ENCODE measurements at regions not wholly inside any gene's neighbourhood (a gene's known extent, or its start where the extent isn't known, plus 50 kb on each side); places are given as distances from the start of the nearest gene placed in this dataset.

DNA sequence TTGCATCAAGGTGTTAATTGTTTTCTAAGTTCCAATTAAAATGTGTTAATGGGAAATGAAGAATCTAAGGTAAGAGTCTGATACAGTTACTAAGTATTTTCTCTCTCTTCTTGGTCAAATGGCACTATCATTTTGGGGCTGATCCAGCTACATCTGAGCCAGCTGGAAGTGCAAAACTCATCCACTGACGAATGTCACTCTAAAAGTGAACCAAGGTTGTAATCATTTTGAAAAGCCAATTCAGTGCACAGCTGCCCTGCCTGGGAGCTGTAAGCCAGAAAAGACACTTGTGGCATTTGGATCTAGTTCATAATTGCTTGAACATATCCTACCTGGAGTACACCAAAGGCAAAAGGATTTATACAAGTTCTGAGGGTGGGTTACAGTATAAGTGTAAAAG, 1011.3 kb downstream of the AACS start:
- CTCF ChIA-PET (ENCODE audit: unreplicated experiment), result no interaction called here
- POLR2A ChIA-PET, result no interaction called here
- H3K4me2 ChIP-seq (ENCODE audit: low read length), result no peak overlapping the region
- H4K20me1 ChIP-seq (ENCODE audit: insufficient read depth, low read length), result no peaks in the 10 kb centered on the region
- intact Hi-C loops (cut with micrococcal nuclease; ENCODE audit: unreplicated experiment), result loop anchor here (10.0 kb wide), 1 partner anchor 1308 kb away; no protein-coding TSS in a partner anchor
- no peaks in the 10 kb centered on the region for H3K36me3 ChIP-seq (ENCODE audit: insufficient read depth, low read length)
- BruUV-seq (replicated peaks), result no TSS peak
- no peak for DNase-seq (ENCODE audit: low spot score)
- H3K9me2 ChIP-seq (ENCODE audit: insufficient read depth, low read length), result no peaks in the 10 kb centered on the region
- no peak overlapping the region for H2AFZ ChIP-seq (ENCODE audit: low read length)
- H3K79me2 ChIP-seq (ENCODE audit: insufficient read depth, low read depth, low read length), result no peaks in the 10 kb centered on the region
- no peaks in the 10 kb centered on the region for H3K4me1 ChIP-seq (ENCODE audit: insufficient read depth, low read length, poor library complexity, severe bottlenecking)
- no peak overlapping the region for H3K4me3 ChIP-seq (ENCODE audit: low read depth, low read length, poor library complexity, severe bottlenecking)
- no peak overlapping the region for H3K27ac ChIP-seq (ENCODE audit: low read depth, low read length, poor library complexity, severe bottlenecking)
- TF ChIP-seq EZH2phosphoT487 (IDR thresholded peaks at IDR 0.05; ENCODE audit: borderline replicate concordance, low read depth, low read length), result no peak
- TF ChIP-seq, protein P1, sequence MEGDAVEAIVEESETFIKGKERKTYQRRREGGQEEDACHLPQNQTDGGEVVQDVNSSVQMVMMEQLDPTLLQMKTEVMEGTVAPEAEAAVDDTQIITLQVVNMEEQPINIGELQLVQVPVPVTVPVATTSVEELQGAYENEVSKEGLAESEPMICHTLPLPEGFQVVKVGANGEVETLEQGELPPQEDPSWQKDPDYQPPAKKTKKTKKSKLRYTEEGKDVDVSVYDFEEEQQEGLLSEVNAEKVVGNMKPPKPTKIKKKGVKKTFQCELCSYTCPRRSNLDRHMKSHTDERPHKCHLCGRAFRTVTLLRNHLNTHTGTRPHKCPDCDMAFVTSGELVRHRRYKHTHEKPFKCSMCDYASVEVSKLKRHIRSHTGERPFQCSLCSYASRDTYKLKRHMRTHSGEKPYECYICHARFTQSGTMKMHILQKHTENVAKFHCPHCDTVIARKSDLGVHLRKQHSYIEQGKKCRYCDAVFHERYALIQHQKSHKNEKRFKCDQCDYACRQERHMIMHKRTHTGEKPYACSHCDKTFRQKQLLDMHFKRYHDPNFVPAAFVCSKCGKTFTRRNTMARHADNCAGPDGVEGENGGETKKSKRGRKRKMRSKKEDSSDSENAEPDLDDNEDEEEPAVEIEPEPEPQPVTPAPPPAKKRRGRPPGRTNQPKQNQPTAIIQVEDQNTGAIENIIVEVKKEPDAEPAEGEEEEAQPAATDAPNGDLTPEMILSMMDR (conservative IDR thresholded peaks at IDR 0.05; ENCODE audit: low read length), result no peak
- no peaks in the 10 kb centered on the region for H3K9me3 ChIP-seq (ENCODE audit: low read length)

DNA sequence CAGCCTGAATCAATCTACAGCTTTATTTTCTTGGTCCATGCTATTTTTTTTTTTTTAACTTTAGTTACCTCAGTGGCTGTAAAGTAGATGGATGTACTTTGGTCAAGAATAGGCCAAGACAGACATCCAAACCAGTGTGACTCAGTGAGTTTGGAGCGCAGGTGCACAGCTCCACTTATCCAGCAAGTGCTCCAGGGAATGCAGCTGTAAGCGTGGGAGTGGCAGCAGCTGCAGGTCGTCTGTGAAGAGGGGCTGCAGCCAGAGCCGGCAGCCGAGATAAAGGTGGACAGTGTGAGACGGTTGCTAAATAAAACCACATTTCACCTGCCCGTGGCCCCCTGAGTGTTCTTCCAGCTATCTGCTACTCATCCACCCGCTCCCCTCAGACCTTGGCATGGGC, 1018.7 kb downstream of the AACS start:
- TF ChIP-seq, protein P1 (conservative IDR thresholded peaks at IDR 0.05; ENCODE audit: low read length), result no peak
- intact Hi-C loops (cut with micrococcal nuclease; ENCODE audit: unreplicated experiment), result no loop called here
- H3K9me3 ChIP-seq (ENCODE audit: low read length), result no peaks in the 10 kb centered on the region
- no TSS peak for BruUV-seq (replicated peaks)
- no peak for DNase-seq (ENCODE audit: low spot score)
- H4K20me1 ChIP-seq (ENCODE audit: insufficient read depth, low read length), result no peaks in the 10 kb centered on the region
- H3K27ac ChIP-seq (ENCODE audit: low read depth, low read length, poor library complexity, severe bottlenecking), result no peak overlapping the region
- POLR2A ChIA-PET, result interaction anchor here (0.7 kb wide), 1 partner anchor 175 kb away, joined by 4 read pairs; no protein-coding TSS in a partner anchor
- no peaks in the 10 kb centered on the region for H3K36me3 ChIP-seq (ENCODE audit: insufficient read depth, low read length)
- no peak overlapping the region for H2AFZ ChIP-seq (ENCODE audit: low read length)
- CTCF ChIA-PET (ENCODE audit: unreplicated experiment), result no interaction called here
- no peak overlapping the region for H3K4me3 ChIP-seq (ENCODE audit: low read depth, low read length, poor library complexity, severe bottlenecking)
- H3K9me2 ChIP-seq (ENCODE audit: insufficient read depth, low read length), result no peaks in the 10 kb centered on the region
- no peaks in the 10 kb centered on the region for H3K79me2 ChIP-seq (ENCODE audit: insufficient read depth, low read depth, low read length)
- H3K4me2 ChIP-seq (ENCODE audit: low read length), result no peak overlapping the region
- H3K4me1 ChIP-seq (ENCODE audit: insufficient read depth, low read length, poor library complexity, severe bottlenecking), result no peaks in the 10 kb centered on the region

DNA sequence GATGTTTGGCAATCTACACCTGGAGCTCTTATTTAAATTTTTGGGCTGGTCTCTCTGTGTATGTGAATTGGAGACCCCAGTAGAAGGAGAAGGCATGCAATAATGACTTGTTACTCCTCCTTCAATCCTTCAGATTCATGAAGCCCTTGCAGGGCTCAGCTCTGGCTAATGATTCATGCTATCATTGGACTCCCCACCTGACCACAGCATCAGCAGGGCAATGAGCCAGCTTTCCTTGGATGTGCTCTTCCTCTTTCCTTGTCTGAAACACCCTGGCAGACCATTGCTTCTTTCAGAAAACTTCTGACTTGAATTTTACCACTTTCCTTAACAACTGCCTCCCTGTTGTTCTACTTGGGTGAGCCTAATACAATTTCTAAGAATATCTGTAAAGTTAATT, 1019.2 kb downstream of the AACS start:
- no peaks in the 10 kb centered on the region for H3K9me2 ChIP-seq (ENCODE audit: insufficient read depth, low read length)
- no peak overlapping the region for H3K4me3 ChIP-seq (ENCODE audit: low read depth, low read length, poor library complexity, severe bottlenecking)
- no peaks in the 10 kb centered on the region for H4K20me1 ChIP-seq (ENCODE audit: insufficient read depth, low read length)
- H3K36me3 ChIP-seq (ENCODE audit: insufficient read depth, low read length), result no peaks in the 10 kb centered on the region
- no peaks in the 10 kb centered on the region for H3K79me2 ChIP-seq (ENCODE audit: insufficient read depth, low read depth, low read length)
- TF ChIP-seq, protein P1 (conservative IDR thresholded peaks at IDR 0.05; ENCODE audit: low read length), result no peak
- TF ChIP-seq EZH2phosphoT487 (IDR thresholded peaks at IDR 0.05; ENCODE audit: borderline replicate concordance, low read depth, low read length), result no peak
- H3K4me2 ChIP-seq (ENCODE audit: low read length), result no peak overlapping the region
- ChIA-PET CTCF (ENCODE audit: unreplicated experiment) (no interaction called here), POLR2A (interaction anchor here (0.7 kb wide), 1 partner anchor 175 kb away, joined by 4 read pairs; no protein-coding TSS in a partner anchor)
- BruUV-seq (replicated peaks), result no TSS peak
- H3K9me3 ChIP-seq (ENCODE audit: low read length), result no peaks in the 10 kb centered on the region
- H3K4me1 ChIP-seq (ENCODE audit: insufficient read depth, low read length, poor library complexity, severe bottlenecking), result no peaks in the 10 kb centered on the region
- no peak overlapping the region for H3K27ac ChIP-seq (ENCODE audit: low read depth, low read length, poor library complexity, severe bottlenecking)
- no peak overlapping the region for H2AFZ ChIP-seq (ENCODE audit: low read length)
- intact Hi-C loops (cut with micrococcal nuclease; ENCODE audit: unreplicated experiment), result no loop called here
- DNase-seq (ENCODE audit: low spot score), result no peak
